ENCODE measurements at regions not wholly inside any gene's neighbourhood (a gene's known extent, or its start where the extent isn't known, plus 50 kb on each side); places are given as distances from the start of the nearest gene placed in this dataset.

GRCh38 chr20:40410028-40410427, 279.0 kb downstream of the MAFB start (continued):
- no peak for TF ChIP-seq CHD7 (IDR thresholded peaks at IDR 0.05; ENCODE audit: insufficient replicate concordance, low read length)
- no peak for TF ChIP-seq POLR2A (IDR thresholded peaks at IDR 0.05; ENCODE audit: control extremely low read depth in 1 of 2, low read depth in 2 of 2, low read length in 2 of 2)
- TF ChIP-seq SP2 (IDR thresholded peaks at IDR 0.05; ENCODE audit: low read length): no peak
- TF ChIP-seq JUND (IDR thresholded peaks at IDR 0.05; ENCODE audit: low read length): no peak
- no peak for TF ChIP-seq SP1 (IDR thresholded peaks at IDR 0.05; ENCODE audit: low read depth, low read length)
- no peak for TF ChIP-seq SUZ12 (IDR thresholded peaks at IDR 0.05; ENCODE audit: low read length)
- no peak for TF ChIP-seq SIN3A (conservative IDR thresholded peaks at IDR 0.05 in 1 of 2, IDR thresholded peaks at IDR 0.05 in 1 of 2; ENCODE audit: low read depth in 1 of 2, low read length in 2 of 2)
- no peak for TF ChIP-seq TBP (IDR thresholded peaks at IDR 0.05; ENCODE audit: low read depth, low read length)
- TF ChIP-seq YY1 (IDR thresholded peaks at IDR 0.05; ENCODE audit: low read depth, low read length): no peak
- no peak for TF ChIP-seq HDAC6 (IDR thresholded peaks at IDR 0.05; ENCODE audit: low read depth, low read length)
